GM12874 (cell line): ENCODE measurements at regions not wholly inside any gene's neighbourhood (a gene's known extent, or its start where the extent isn't known, plus 50 kb on each side); places are given as distances from the start of the nearest gene placed in this dataset.

Source experiments
- TF ChIP-seq, protein P1 (sequence below): IDR thresholded peaks from 2 replicates; pipeline ENCODE4 v1.5.1; 2011; ENCODE audit warnings: low read depth, mild to moderate bottlenecking, control low read depth, low read length, moderate library complexity; ENCODE audit not compliant: insufficient read depth

DNA sequence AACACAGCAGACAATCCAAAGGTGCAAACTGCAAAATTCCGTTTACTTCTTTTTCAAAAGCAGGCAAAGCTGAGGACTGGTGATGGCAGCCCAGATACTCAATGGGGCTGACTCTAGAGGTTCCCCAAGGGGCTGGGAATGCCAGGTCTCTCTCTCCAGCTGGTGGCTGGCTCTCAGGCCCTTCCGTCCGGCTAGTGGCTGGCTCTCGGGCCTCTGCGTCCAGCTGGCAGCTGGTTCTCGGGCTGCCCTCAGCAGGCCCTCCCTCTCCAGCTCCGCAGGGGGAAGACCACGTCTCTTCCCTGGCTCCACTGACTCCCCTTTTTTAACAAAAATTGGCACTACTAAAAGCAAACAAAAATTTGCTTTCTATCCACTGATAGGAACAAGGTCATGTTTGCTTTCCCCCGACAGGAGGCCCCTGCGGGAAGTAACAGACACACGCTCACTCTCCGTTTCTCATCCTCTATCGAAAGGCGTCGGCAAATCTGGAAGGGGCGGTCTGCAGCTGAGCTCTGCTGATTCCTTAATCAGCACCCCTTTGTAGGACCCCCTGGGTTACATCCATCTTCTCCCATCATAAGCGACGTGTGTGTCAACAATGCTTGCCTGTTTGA lies 381.4 kb downstream of the BRD1 start:
- TF ChIP-seq, protein P1, sequence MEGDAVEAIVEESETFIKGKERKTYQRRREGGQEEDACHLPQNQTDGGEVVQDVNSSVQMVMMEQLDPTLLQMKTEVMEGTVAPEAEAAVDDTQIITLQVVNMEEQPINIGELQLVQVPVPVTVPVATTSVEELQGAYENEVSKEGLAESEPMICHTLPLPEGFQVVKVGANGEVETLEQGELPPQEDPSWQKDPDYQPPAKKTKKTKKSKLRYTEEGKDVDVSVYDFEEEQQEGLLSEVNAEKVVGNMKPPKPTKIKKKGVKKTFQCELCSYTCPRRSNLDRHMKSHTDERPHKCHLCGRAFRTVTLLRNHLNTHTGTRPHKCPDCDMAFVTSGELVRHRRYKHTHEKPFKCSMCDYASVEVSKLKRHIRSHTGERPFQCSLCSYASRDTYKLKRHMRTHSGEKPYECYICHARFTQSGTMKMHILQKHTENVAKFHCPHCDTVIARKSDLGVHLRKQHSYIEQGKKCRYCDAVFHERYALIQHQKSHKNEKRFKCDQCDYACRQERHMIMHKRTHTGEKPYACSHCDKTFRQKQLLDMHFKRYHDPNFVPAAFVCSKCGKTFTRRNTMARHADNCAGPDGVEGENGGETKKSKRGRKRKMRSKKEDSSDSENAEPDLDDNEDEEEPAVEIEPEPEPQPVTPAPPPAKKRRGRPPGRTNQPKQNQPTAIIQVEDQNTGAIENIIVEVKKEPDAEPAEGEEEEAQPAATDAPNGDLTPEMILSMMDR: no peak

DNA sequence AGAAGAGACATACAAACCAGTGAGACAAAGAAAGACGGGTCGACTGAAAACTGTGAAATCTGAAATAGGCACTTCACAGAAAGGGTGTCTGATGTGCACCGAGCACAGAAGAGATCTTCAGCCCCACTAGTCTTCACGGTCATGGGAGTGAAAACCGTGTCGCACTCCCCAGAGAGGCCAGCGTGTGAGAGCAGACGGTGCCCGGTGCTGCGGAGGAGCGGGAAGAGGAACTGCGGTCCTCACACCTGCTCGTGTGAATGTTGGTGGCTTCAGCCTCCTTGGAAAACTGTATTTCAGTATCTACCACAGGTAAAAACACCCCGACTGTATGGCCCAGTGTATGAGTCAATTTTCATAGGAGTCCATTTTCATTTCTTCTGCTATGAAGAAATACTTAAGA lies 382.9 kb downstream of the BRD1 start:
- TF ChIP-seq, protein P1: no peak

DNA sequence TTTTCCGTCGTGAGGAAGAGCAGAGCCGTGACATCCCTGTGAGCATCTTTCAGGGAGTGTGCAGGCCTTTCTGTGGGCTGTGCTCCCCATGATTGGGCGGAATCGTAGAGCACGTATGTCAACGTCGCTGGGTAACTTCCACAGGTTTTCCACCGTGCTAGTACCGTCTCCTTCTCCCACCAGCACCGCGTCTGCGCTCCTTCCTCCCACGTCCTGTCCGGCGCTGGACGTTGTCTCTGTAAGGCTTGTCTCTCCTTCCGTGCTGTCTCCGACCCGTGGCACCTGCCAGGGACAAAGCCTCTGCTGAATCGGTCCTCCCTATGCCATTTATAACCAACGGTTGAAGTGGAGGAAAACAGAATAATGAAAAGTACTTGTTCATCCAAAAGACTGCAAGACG lies 386.7 kb downstream of the BRD1 start:
- TF ChIP-seq, protein P1: no peak

DNA sequence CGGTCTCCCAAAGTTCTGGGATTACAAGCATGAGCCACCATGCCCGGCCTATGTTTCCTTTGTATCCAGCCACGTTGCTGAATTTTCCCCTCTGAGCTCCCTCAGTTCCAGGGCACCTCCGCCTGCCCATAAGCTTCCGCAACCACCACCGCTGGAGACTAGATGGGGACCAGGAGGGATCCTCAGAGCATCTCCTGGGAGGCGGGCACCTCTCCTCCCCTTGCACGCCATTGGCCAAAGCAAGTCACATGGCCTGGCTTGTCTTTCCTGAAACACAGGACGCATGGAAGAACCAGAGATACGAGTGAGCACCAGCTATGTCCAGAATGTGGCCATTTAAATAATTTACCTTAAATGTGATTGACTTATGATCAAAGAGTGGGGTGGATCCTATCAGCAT lies 388.3 kb downstream of the BRD1 start:
- TF ChIP-seq, protein P1: no peak

DNA sequence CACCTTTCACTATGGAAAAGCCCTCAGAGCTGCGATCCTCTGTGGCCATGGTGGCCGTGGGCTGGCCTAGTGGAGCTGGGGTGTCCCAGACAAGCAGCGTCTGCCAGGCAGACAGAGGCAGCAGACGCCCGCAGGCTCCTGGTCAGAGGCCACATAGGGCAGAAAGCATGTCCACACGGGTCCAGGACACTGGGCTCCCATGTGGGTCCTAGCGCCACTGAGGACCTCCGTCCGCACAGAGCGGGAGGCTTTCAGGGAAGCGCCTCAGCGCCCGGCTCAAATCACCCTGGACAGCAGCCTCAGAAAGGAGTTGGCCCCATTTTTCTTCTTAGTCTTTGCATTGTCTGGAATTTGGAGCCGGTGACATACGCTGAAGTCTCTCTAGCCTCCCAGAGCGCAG lies 389.7 kb downstream of the BRD1 start:
- TF ChIP-seq, protein P1: no peak

DNA sequence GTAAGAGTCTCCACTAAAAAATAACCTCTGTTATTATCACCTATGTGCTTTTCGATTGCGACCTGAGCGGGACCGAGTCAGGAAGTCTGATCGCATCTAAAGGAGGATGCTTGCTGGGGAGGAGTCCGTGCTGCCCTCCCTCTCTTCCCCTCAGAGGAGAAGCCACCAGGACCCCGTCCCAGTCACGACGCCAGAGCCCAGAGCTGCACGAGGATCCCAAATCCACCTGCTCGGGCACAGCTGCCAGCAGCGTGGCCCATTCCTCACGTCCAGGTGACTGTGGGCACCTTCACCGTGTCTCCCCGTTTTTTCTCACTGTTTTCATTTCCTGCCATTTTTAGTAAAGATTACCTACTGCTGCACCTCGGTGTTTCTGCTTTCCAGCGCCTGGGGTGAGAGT lies 390.3 kb downstream of the BRD1 start:
- TF ChIP-seq, protein P1: no peak

DNA sequence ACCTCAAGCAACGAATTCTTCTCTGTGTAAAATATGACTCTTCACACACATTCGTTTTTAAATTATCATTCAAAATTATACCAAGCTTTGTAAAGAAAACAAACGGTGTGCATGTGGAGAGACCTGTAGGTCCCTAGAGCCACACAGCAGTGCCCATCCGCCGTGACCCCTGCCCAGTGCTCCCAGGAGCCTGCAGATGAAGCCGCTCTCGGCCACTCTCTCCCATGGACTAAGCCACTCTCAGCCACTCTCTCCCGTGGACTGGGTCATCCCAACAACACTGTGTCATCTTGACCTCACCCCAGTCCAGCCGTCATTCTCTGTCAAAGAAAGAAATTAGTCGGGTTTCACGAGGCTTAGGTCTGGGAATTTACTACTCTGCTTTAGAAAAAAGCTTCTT lies 391.6 kb downstream of the BRD1 start:
- TF ChIP-seq, protein P1: no peak
